Cardiac septum (tissue), 1 donor: ENCODE measurements at regions not wholly inside any gene's neighbourhood (a gene's known extent, or its start where the extent isn't known, plus 50 kb on each side); places are given as distances from the start of the nearest gene placed in this dataset.
"Not testable (repeated sequence)": the region's sequence is repeated elsewhere in the genome, so short reads cannot be mapped to it uniquely, and the experiment has no call there.

Experiments
- DNase-seq: peaks from one replicate; pipeline ENCODE4 v3.0.0-alpha.2; 2020; ENCODE audit warnings: low spot score
- intact Hi-C: fragments of 100-400 bp; cut with DNase I; formaldehyde crosslinking; loops from one replicate; pipeline ENCODE4 v1.14.0; 2022
- donor health status: DM: no; HTN: no; CAD: no.

DNA sequence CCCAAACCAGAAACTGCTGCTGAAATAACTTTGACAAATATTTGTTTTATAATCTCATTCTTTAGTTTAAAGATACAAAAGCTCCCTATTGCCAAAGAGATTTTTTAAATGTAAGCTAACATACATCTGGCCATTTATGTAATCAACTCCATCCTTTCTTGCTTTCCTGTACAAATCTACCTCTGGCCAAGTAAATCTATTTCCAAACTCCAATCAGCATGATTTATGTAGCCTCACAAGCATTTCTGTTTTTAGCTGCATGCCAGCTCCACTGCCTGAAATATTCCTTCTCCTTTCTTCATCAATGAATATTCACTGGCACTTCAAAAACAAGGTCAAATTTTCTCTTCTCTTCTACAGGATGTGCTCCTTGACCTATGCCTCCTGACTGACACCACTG is 80.0 kb downstream of the SHOX2 start:
- intact Hi-C loops: no loop called here

GRCh38 chr3:158019897-158020296 is 86.3 kb downstream of the SHOX2 start:
- intact Hi-C loops, DNase-seq: not testable (repeated sequence)

More for the DNA sequence above, 80.0 kb downstream of the SHOX2 start:
- DNase-seq: no peak

DNA sequence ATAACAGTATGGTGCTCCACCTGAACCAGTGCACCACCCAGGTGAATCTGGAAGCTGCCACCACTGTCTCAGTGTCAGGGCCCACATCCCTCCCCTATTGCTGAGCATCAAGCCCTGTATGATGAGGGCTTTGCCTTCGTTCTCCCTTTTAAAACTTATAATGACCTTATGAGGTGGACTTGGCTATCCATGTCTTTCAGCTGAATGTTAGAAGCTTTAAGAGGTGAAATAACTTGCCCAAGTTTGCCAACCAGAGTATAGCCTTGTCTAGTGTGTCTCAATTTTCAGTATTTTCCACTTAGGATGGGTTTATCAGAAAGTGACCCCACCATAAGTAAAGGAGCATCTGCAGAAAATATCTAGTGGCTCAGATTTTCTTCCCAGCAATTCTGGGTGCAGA is 87.8 kb downstream of the SHOX2 start:
- intact Hi-C loops: no loop called here

DNA sequence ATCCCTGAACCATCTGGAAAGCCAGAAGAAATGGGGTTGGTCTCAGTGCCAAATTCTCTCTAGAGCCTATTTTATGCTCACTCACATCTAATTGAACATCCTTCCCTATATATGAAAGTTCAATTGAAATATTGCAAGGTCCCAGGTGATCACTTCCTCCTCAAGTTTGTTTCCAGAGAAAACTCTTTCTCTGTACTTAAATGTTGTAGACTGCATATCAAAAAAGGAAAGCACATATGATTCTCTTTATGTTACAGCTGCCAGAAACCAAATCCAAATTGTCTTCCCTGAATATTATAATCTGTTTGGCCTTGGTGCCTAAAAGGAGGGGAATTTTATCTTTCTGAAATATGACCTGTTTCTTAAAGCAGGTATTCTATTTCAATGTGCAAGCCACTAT is 93.3 kb downstream of the SHOX2 start:
- intact Hi-C loops: no loop called here
- no peak for DNase-seq

More for the DNA sequence above, 87.8 kb downstream of the SHOX2 start:
- no peak for DNase-seq

- intact Hi-C loops: no loop called here
- no peak for DNase-seq
Observed at GRCh38 chr3:158005391-158006100, 100.7 kb downstream of the SHOX2 start.

GRCh38 chr3:157999246-157999645 is 107.0 kb downstream of the SHOX2 start:
- intact Hi-C loops: no loop called here
- no peak for DNase-seq

DNA sequence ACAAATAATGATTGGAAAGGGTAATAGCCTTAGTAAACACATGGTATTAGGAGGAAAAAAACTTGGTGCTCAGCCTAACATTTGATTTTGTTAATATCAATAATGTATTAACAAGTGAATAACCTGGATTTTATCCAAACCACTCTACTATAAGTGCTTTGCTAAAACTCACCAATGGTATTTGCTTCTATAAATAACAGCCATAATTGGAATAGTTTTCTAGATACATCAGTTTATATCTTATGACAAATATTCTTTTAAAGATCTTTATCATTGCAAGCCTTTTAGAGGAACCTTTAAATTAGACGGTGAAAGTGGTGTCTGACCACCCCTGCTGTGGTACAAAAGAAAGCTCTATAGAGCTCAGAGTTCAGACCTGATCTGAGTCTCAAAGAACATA is 123.9 kb downstream of the SHOX2 start:
- intact Hi-C loops: no loop called here
- no peak for DNase-seq

DNA sequence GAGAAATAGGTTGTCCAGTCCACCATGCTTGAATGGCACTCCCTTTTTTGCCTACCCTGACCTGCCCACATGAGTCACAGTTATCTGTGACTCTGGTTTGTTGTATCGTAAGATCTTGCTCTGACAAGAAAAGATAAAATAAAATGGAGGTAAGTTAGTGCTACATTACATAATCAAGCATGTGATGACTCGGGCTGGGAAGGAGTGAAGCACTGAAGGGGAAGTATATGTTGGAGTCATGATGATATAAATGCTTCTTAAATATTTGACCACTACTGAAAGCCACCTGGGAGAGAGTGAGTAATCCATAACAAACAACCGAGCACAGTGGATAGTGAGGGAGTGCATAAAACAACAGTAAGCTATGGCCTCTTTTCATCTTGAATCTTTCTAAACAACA is 124.4 kb downstream of the SHOX2 start:
- intact Hi-C loops: no loop called here
- DNase-seq: no peak

DNA sequence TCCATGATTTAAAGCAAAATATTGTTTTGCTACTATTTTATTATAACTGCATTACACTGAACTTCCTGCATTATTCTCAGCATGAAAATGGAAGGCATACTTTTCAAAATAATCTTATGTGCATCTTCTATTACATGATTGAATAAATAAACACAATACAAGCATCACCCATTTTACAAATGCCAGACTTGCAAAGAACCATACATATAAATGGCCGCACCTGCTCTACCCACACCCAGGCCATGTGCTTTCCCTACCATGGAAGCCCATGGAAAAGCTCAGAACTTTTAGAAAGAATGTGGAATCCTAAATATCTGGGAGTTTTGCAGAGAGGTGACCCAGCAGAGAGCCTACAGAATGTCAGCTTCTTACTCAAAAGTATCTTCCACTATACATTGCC is 127.2 kb downstream of the SHOX2 start:
- intact Hi-C loops: no loop called here
- no peak for DNase-seq

DNA sequence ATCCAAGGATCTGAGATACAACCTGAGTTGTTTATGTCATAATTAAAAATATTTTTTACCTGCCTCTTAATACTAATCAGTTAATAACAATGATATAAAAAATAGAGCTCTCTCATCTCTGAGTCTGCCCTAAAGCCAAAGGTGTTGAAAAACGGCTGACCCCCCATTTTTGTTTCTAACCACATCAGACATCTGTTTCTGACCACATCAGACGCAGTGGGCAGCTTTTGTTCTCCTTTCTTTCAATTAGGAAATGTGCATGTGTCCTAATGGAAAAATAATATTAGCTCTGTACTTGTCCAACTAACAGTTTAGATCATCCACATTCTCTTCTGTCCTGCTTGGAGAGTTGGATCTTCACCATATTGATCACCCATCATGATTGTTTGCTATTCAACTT is 144.6 kb downstream of the SHOX2 start:
- DNase-seq: no peak
- intact Hi-C loops: no loop called here

DNA sequence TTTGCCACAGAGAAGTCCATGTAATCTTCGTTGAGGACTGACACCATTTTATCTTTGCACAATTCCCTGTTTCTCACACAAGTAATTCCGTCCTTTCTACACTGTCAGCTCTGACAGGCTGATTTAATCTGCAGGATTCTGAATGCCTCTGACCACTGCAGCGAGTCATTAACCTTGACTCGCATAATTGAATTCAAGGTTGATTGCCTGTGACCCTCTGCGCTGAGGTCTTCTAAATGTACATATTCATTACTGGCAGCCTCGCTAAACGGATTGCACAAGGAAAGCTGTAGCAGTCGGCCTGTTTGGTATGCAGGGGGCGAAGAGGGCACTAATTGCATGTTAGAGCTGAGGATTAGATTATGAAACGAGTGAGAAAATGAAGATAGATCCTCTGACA is 147.8 kb downstream of the SHOX2 start:
- intact Hi-C loops: no loop called here
- no peak for DNase-seq

DNA sequence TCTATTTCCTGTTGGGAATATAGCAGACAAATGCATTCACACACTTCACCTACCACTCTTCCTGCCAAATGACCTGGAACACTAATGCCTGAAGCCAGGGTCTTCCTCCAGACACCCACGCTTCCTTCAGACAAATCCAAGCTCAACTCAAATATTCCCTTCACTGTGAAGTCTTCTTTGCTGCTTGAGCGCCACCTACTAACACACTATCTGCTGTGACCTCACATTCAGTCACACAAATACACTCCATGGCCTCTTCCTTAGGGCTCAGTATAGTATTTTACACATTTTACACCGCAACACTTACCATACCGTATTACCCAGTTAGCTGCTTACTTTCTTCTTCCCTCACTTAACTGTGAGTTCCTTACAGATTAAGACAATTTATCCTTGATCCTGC is 149.4 kb downstream of the SHOX2 start:
- intact Hi-C loops: no loop called here
- DNase-seq: no peak

DNA sequence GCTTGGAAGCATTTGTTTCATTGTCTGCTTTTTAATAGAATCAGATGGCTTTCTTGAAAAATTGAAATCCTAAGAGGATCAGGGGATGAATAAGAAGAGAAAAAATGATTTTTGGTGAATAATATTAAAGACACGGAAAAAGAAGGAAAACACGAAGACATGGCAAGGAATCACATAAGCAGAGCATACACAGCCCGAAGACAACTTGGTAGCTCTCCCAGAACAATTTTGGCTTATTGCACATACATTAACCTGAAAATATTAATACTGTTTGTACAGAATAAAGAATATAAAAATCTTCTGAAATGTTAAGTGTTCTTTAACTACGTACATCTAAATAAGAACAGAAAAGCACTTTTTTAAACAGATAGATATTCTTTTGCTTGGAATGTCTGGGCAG is 150.0 kb downstream of the SHOX2 start:
- no peak for DNase-seq
- intact Hi-C loops: no loop called here

DNA sequence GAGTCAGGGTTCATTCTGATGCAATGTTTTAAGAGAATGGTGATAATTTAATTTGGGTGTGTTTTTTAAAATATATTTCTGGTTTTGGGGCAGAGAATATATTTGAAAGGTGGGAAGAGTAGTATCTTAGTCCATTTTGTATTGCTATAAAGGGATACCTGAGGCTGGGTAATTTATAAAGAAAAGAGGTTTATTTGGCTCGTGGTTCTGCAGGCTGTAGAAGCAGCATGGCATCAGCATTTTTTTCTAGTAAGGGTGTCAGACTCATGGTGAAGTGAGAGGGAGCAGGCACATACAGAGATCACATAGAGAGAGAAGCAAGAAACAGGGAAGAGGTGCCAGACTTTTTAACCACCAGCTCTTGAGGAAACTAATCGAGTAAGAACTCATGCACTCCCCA is 152.7 kb downstream of the SHOX2 start:
- DNase-seq: no peak
- intact Hi-C loops: no loop called here

- DNase-seq: no peak
- intact Hi-C loops: no loop called here
Observed at GRCh38 chr3:157948605-157949383, 157.4 kb downstream of the SHOX2 start.

GRCh38 chr3:157939166-157939565 is 167.1 kb downstream of the SHOX2 start:
- intact Hi-C loops: no loop called here
- no peak for DNase-seq

GRCh38 chr3:157938154-157938779 is 168.0 kb downstream of the SHOX2 start:
- DNase-seq: no peak
- intact Hi-C loops: no loop called here

DNA sequence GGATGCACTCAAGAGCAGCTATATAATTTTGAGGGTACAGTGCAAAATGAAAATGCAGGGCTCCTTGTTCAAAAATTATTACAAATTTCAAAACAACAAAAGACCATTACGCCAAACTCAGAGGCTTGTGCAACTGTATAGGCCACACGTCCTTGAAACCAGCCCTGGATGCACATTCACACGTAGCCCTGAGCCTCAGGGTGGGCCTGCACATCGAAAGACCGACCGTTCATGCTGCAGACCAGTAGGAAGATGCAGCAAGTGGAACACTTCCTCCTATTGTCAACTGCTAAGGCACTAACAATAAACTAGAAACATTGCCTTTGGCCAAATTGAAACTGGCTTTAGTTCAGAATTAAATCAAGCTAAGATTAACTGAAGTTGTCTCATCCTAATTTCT is 174.7 kb downstream of the SHOX2 start:
- no peak for DNase-seq
- intact Hi-C loops: no loop called here

DNA sequence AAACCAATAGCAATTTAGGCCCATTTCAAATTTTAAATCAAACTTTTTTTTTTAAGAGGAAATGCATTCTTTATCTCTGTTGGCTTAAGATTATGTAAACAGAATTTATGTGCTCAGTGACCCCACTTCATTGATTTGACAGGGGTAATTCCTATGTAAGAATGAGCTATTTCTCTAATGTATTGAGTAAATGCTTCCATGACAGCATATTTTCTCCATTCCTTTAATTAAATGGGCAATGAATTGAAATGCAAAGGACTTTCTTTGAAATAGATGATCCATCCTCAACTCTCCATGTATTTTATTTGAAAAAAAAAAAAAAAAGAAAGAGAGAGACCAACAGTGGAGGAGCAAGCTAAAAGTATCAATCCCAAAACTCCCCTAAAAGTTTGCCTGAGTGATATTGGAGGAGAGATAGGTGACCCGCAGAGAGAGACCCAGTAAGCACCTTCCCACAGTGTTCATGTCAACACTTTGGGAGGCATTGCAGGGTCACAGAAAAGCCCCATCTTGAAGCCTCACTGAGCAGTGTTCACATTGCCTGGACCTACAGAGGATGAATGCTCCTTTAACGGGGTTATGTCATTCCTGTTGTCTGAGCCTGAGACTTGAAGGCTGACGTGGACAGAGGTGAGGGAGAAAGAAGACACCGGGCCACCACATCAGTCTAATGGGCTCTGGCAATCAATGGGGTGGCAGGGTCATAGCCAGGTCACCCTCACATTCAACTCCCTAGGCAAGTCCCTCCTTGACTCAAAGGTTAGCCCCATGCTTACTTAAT is 176.0 kb downstream of the SHOX2 start:
- intact Hi-C loops: no loop called here
- DNase-seq: no peak

- no peak for DNase-seq
- intact Hi-C loops: no loop called here
Observed at GRCh38 chr3:157926822-157927221, 179.4 kb downstream of the SHOX2 start.
